ENCODE measurements at regions not wholly inside any gene's neighbourhood (a gene's known extent, or its start where the extent isn't known, plus 50 kb on each side); places are given as distances from the start of the nearest gene placed in this dataset.

GRCh38 chr16:87056083-87056482, 261.1 kb downstream of the C16orf95 start:
- DNase-seq (ENCODE audit: low spot score) = no peak
- no peaks in the 10 kb centered on the region for H3K9me3 Mint-ChIP-seq
- no peak overlapping the region for H3K27ac Mint-ChIP-seq
- no peak overlapping the region for H3K4me3 Mint-ChIP-seq (ENCODE audit: low read depth)
- no peaks in the 10 kb centered on the region for H3K36me3 Mint-ChIP-seq (ENCODE audit: low read depth)
- peaks cover 12% of the 10 kb centered on the region for H3K27me3 Mint-ChIP-seq (ENCODE audit: low read depth)
- H3K4me1 Mint-ChIP-seq (ENCODE audit: low read depth) = no peaks in the 10 kb centered on the region
- intact Hi-C loops (cut with micrococcal nuclease) = no loop called here

- Mint-ChIP-seq H3K27ac (no peak overlapping the region), H3K9me3 (no peaks in the 10 kb centered on the region), H3K36me3 (ENCODE audit: low read depth) (no peaks in the 10 kb centered on the region), H3K4me1 (ENCODE audit: low read depth) (no peaks in the 10 kb centered on the region), H3K27me3 (ENCODE audit: low read depth) (peaks cover 13% of the 10 kb centered on the region), H3K4me3 (ENCODE audit: low read depth) (no peak overlapping the region)
- intact Hi-C loops (cut with micrococcal nuclease) = no loop called here
- no peak for DNase-seq (ENCODE audit: low spot score)
These were observed 260.6 kb downstream of the C16orf95 start for GRCh38 chr16:87056551-87056950.

DNA sequence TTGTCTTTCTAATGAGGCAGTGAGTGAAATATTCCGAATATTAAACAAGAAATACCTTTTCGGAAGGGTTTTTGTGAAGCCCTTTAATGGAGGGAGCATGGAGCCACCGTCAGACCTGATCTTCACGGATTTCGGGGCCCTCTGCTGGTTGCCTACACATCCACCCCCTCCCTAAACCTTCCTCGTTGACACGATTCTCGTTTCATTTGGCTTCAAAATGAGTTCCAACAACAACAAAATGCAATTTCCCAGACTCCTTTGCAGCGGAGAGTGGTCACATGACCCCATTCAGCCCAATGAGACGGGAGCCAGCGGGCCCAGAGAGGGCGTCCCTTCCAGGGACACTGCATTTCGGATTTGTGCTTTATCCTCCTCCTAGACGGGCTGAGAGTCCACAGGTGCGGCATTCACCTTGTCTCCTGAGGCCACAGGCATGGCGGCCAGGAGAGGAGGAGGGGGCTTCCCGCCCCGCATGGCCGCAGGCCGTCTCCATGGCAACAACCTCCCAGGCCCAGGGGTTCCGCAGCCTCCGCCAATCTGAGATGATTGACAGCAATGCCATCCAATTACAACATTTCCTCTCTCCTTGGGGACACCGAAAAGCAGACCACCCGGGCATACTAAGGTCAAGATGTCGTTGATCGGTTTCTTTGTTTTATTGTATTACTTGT, 259.8 kb downstream of the C16orf95 start:
- Mint-ChIP-seq H3K36me3 (ENCODE audit: low read depth) (no peaks in the 10 kb centered on the region), H3K27ac (no peak overlapping the region), H3K9me3 (no peaks in the 10 kb centered on the region), H3K27me3 (ENCODE audit: low read depth) (peaks cover 17% of the 10 kb centered on the region), H3K4me1 (ENCODE audit: low read depth) (no peaks in the 10 kb centered on the region), H3K4me3 (ENCODE audit: low read depth) (no peak overlapping the region)
- DNase-seq (ENCODE audit: low spot score) = no peak
- intact Hi-C loops (cut with micrococcal nuclease) = no loop called here

DNA sequence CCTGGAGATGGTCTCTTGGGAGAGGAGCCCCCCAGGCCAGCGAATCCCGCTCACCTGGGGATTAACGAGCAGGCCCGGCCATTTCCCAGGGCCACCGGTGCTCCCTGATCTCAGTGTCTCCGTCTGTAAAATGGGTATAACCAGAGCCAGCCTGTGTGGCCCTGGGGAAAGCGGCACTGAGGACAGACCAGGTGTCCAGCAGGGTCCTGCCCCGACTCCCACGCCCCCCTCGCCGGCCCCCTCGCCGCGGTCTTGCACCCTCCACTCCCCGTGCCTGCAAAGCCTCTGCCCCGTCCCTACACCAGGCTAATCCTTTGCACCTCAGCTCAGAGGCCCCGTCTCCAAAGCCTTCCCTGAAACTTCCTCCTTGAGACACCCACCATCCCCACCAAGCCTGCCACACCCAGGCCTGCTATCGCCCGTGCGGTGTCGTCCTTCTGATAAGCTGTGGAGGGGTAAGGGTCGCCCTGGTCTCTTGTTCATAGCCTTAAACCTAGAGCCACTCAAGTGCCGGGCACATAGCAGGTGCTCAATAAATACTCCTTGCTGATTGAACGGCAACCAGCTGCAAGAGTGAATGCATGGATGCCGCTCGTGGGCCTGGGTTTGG, 259.1 kb downstream of the C16orf95 start:
- Mint-ChIP-seq H3K4me1 (ENCODE audit: low read depth) (no peaks in the 10 kb centered on the region), H3K9me3 (no peaks in the 10 kb centered on the region), H3K4me3 (ENCODE audit: low read depth) (no peak overlapping the region), H3K36me3 (ENCODE audit: low read depth) (no peaks in the 10 kb centered on the region), H3K27me3 (ENCODE audit: low read depth) (peaks cover 22% of the 10 kb centered on the region), H3K27ac (no peak overlapping the region)
- intact Hi-C loops (cut with micrococcal nuclease) = no loop called here
- DNase-seq (ENCODE audit: low spot score) = no peak

DNA sequence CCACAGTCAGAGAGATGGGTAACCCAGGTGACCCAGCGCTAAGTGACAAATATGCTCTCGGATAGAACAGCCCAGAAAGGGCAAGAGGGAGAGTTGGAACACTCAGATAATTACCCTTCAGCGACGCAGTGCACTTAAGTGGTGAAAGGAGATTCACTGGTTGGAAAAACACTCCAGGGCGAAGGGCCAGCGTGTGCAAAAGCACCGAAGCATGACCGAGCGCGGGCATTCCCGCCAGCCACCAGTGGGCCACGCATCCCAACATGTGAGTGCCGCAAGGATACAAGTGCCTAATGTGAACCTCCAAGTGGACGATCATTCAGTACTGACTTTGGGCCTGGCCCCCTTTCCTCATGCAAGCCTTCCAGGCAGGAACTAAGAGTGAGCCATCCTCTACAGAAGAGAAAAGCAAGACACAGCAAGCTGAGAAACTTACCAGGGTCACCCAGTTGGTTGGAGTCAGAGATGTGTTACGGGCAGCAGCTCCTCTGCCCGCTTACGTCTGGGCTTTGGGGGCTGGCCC, 258.4 kb downstream of the C16orf95 start:
- intact Hi-C loops (cut with micrococcal nuclease) = no loop called here
- peaks cover 24% of the 10 kb centered on the region for H3K27me3 Mint-ChIP-seq (ENCODE audit: low read depth)

GRCh38 chr16:87060034-87060986, 256.9 kb downstream of the C16orf95 start:
- Mint-ChIP-seq H3K4me3 (ENCODE audit: low read depth) (no peak overlapping the region), H3K36me3 (ENCODE audit: low read depth) (no peaks in the 10 kb centered on the region), H3K27me3 (ENCODE audit: low read depth) (peaks cover 32% of the 10 kb centered on the region), H3K4me1 (ENCODE audit: low read depth) (peaks cover 3% of the 10 kb centered on the region), H3K27ac (no peak overlapping the region), H3K9me3 (no peaks in the 10 kb centered on the region)
- intact Hi-C loops (cut with micrococcal nuclease) = no loop called here
- DNase-seq (ENCODE audit: low spot score) = no peak

More for the DNA sequence above, 258.4 kb downstream of the C16orf95 start:
- no peak for DNase-seq (ENCODE audit: low spot score)
- H3K36me3 Mint-ChIP-seq (ENCODE audit: low read depth) = no peaks in the 10 kb centered on the region
- H3K4me1 Mint-ChIP-seq (ENCODE audit: low read depth) = no peaks in the 10 kb centered on the region
- no peaks in the 10 kb centered on the region for H3K9me3 Mint-ChIP-seq
- H3K4me3 Mint-ChIP-seq (ENCODE audit: low read depth) = no peak overlapping the region
- no peak overlapping the region for H3K27ac Mint-ChIP-seq

DNA sequence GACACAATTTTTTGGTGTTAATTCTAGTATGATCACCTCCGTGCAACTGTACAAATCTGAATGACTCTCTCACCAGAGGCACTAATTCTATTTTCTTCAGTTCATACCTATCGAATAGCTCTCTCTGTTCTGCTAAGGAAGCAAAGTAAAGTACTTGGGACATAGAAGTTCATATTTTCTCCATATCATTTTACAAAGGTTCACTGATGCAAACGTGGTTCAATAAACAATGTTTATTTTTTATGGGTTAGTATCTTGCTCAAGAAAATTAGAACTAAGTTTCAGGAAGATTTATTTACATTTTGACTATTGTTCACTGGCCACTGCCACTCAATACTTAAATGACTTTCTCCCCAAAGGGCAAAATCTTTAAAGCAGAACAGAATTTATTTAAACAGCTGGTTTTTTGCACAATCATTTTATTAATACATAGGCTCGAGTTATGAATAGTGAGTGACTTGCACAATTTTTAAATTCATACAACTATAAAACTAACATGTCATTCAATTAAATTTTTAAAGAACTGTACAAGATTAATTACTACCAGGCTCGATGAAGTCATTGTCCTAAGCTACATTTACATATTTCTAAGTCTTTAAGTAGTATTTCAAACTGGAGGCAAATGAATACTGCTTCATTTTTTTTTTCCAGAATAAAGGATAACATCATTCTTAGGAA, 255.8 kb downstream of the C16orf95 start:
- DNase-seq (ENCODE audit: low spot score) = no peak
- Mint-ChIP-seq H3K4me3 (ENCODE audit: low read depth) (no peak overlapping the region), H3K9me3 (no peaks in the 10 kb centered on the region), H3K4me1 (ENCODE audit: low read depth) (peaks cover 4% of the 10 kb centered on the region), H3K27me3 (ENCODE audit: low read depth) (peaks cover 41% of the 10 kb centered on the region), H3K36me3 (ENCODE audit: low read depth) (no peaks in the 10 kb centered on the region), H3K27ac (no peak overlapping the region)
- intact Hi-C loops (cut with micrococcal nuclease) = no loop called here

DNA sequence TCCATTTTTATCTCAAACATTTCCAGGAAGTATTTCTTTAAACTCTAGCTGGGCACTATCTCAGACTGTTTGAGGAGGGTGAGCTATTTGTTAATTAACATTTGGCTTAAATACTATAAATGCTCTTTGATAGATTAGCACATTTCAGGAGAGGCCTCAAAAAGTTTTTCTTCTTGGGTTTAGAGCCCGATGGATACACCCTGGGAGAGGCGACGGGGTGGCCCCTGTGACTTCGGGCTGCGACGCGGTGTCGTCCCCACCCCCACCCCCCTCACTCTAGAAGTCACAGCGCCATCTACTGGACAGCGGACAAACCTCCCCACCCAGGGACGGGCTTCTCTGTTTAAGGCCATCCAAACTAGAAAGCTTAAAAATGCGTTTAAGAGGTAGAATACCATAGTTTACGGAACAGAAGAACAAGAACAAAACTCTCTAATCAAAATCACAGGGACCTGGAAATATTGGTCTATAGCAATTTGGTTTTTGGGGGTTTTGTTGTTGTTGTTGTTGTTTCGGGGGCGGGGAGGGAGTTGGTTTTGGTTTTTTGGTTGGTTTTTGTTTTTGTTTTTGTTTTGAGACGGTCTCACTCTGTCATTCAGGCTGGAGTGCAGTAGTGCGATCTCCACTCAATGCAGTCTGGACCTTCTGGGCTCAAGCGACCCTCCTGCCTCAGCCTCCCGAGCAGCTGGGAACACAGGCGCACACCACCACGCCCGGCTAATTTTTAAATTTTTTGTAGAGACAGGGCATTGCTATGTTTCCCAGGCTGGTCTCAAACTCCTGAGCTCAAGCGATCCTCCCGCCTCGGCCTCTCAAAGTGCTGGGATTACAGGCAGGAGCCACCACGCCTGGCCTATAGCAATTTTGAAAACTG, 254.4 kb downstream of the C16orf95 start:
- peaks cover 4% of the 10 kb centered on the region for H3K4me1 Mint-ChIP-seq (ENCODE audit: low read depth)
- H3K27ac Mint-ChIP-seq = no peak overlapping the region
- no peaks in the 10 kb centered on the region for H3K36me3 Mint-ChIP-seq (ENCODE audit: low read depth)
- peak; percentile 29 for DNase-seq (ENCODE audit: low spot score)
- no peaks in the 10 kb centered on the region for H3K9me3 Mint-ChIP-seq
- peaks cover 41% of the 10 kb centered on the region for H3K27me3 Mint-ChIP-seq (ENCODE audit: low read depth)
- no peak overlapping the region for H3K4me3 Mint-ChIP-seq (ENCODE audit: low read depth)
- intact Hi-C loops (cut with micrococcal nuclease) = loop anchor here (1.0 kb wide), 1 partner anchor 500 kb away; no protein-coding TSS in a partner anchor

DNA sequence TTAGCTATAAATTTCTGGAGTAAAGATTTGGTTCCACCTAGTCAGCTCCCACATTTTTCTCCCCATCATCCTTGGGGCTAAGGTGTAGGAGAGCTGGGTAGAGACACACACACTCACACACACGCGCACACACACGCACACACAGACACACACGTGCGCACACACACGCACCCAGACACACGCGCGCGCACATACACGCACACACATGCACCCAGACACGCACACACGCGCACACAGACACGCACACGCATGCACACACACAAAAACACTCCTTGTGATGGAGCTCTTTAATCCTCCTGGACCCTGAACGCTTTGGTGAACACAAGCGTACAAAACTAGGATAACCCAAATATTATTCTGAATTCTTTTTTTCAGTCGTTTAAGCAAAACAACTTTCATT, 253.6 kb downstream of the C16orf95 start:
- Mint-ChIP-seq H3K4me1 (ENCODE audit: low read depth) (peaks cover 4% of the 10 kb centered on the region), H3K9me3 (no peaks in the 10 kb centered on the region), H3K27me3 (ENCODE audit: low read depth) (peaks cover 41% of the 10 kb centered on the region), H3K4me3 (ENCODE audit: low read depth) (no peak overlapping the region), H3K27ac (no peak overlapping the region), H3K36me3 (ENCODE audit: low read depth) (no peaks in the 10 kb centered on the region)
- DNase-seq (ENCODE audit: low spot score) = no peak
- intact Hi-C loops (cut with micrococcal nuclease) = no loop called here

- Mint-ChIP-seq H3K27me3 (ENCODE audit: low read depth) (peaks cover 41% of the 10 kb centered on the region), H3K36me3 (ENCODE audit: low read depth) (no peaks in the 10 kb centered on the region), H3K4me1 (ENCODE audit: low read depth) (peaks cover 4% of the 10 kb centered on the region), H3K4me3 (ENCODE audit: low read depth) (no peak overlapping the region), H3K27ac (no peak overlapping the region), H3K9me3 (no peaks in the 10 kb centered on the region)
- DNase-seq (ENCODE audit: low spot score) = no peak
- intact Hi-C loops (cut with micrococcal nuclease) = no loop called here
These were observed 252.3 kb downstream of the C16orf95 start for GRCh38 chr16:87064731-87065445.

GRCh38 chr16:87065446-87066132, 251.6 kb downstream of the C16orf95 start:
- intact Hi-C loops (cut with micrococcal nuclease) = no loop called here
- Mint-ChIP-seq H3K4me1 (ENCODE audit: low read depth) (peaks cover 4% of the 10 kb centered on the region), H3K27ac (no peak overlapping the region), H3K27me3 (ENCODE audit: low read depth) (peaks cover 36% of the 10 kb centered on the region), H3K4me3 (ENCODE audit: low read depth) (no peak overlapping the region), H3K9me3 (no peaks in the 10 kb centered on the region), H3K36me3 (ENCODE audit: low read depth) (no peaks in the 10 kb centered on the region)
- DNase-seq (ENCODE audit: low spot score) = no peak

All from activated T-helper 2 cell treated with anti-CD3 and anti-CD28 coated beads, Interferon-gamma antibody, Interleukin-2, Interleukin-4, amounts not matched to agents 10 μg/mL and 5 μg/mL and 100 μg/mL, durations not matched to agents 14 hours and 24 hours and 36 hours (primary cell).